Mammary epithelial cell (primary cell): ENCODE measurements at regions not wholly inside any gene's neighbourhood (a gene's known extent, or its start where the extent isn't known, plus 50 kb on each side); places are given as distances from the start of the nearest gene placed in this dataset.

Experiments used
- EZH2 ChIP-seq: IDR thresholded peaks from 2 replicates; pipeline ENCODE4 v1.6.1; 2012; ENCODE audit warnings: low read length, inconsistent platforms, borderline replicate concordance
- TF ChIP-seq, protein P1 (sequence below), 2 donors: IDR thresholded peaks in 1 of 2; conservative IDR thresholded peaks in 1 of 2; 2 replicates each; pipeline ENCODE4 v1.5.1; 2011 to 2012; ENCODE audit warnings: inconsistent platforms in 2 of 2, low read length in 2 of 2, mild to moderate bottlenecking in 2 of 2, control low read depth in 1 of 2, low read depth in 1 of 2; ENCODE audit not compliant: insufficient read depth in 1 of 2; ENCODE audit errors: extremely low read depth in 1 of 2

DNA sequence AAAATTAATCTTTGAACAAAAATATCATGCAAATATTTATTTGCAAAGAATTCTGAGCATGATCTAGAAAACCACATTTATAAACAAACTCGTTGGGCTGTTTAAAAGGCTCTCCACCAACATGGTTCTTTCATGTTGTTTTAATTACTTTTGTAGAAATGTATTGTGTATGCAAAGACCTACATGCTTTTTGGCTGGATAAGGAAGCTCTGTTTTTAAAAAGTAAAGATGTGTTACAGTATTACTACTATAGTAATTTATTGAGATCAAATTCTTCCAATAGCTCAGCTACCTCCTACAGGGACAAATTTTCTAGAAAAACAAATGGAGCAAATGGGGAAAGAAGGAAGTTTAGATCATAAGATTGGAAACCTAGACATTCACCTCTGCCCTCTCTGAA is 177.5 kb upstream of the TTC29 start:
- TF ChIP-seq, protein P1, sequence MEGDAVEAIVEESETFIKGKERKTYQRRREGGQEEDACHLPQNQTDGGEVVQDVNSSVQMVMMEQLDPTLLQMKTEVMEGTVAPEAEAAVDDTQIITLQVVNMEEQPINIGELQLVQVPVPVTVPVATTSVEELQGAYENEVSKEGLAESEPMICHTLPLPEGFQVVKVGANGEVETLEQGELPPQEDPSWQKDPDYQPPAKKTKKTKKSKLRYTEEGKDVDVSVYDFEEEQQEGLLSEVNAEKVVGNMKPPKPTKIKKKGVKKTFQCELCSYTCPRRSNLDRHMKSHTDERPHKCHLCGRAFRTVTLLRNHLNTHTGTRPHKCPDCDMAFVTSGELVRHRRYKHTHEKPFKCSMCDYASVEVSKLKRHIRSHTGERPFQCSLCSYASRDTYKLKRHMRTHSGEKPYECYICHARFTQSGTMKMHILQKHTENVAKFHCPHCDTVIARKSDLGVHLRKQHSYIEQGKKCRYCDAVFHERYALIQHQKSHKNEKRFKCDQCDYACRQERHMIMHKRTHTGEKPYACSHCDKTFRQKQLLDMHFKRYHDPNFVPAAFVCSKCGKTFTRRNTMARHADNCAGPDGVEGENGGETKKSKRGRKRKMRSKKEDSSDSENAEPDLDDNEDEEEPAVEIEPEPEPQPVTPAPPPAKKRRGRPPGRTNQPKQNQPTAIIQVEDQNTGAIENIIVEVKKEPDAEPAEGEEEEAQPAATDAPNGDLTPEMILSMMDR (conservative IDR thresholded peaks at IDR 0.05 in 1 of 2, IDR thresholded peaks at IDR 0.05 in 1 of 2; ENCODE audit: extremely low read depth in 1 of 2, insufficient read depth in 1 of 2, low read depth in 1 of 2, low read length in 2 of 2), result no peak
- TF ChIP-seq EZH2, result no peak
